ENCODE measurements at regions not wholly inside any gene's neighbourhood (a gene's known extent, or its start where the extent isn't known, plus 50 kb on each side); places are given as distances from the start of the nearest gene placed in this dataset.

GRCh38 chrX:117803463-117803862 lies 313.1 kb downstream of the KLHL13 start:
- TF ChIP-seq CTCF (IDR thresholded peaks at IDR 0.05) (no peak), POLR2A (IDR thresholded peaks at IDR 0.05) (no peak), EP300 (IDR thresholded peaks at IDR 0.05) (no peak)
